ENCODE measurements at regions not wholly inside any gene's neighbourhood (a gene's known extent, or its start where the extent isn't known, plus 50 kb on each side); places are given as distances from the start of the nearest gene placed in this dataset.

DNA sequence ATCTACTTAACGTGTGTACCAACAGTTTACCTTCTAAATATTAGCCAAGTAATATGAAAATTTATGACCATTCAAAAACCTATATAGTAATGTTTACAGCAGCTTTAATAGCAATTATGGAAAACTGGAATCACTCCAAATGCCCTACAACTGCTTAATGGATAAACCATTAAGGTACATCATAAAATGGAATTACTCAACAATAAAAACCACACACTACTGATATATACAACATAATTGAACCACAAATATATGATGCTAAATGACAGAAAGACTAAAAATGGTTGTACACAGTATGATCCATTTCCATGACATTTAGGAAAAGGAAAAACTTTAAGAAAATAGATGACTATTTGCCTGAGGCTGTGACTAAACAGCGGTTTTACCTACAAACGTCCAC is 467.1 kb upstream of the EPHA6 start:
- TF ChIP-seq, protein P1, sequence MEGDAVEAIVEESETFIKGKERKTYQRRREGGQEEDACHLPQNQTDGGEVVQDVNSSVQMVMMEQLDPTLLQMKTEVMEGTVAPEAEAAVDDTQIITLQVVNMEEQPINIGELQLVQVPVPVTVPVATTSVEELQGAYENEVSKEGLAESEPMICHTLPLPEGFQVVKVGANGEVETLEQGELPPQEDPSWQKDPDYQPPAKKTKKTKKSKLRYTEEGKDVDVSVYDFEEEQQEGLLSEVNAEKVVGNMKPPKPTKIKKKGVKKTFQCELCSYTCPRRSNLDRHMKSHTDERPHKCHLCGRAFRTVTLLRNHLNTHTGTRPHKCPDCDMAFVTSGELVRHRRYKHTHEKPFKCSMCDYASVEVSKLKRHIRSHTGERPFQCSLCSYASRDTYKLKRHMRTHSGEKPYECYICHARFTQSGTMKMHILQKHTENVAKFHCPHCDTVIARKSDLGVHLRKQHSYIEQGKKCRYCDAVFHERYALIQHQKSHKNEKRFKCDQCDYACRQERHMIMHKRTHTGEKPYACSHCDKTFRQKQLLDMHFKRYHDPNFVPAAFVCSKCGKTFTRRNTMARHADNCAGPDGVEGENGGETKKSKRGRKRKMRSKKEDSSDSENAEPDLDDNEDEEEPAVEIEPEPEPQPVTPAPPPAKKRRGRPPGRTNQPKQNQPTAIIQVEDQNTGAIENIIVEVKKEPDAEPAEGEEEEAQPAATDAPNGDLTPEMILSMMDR (IDR thresholded peaks at IDR 0.05 in 8 of 11, conservative IDR thresholded peaks at IDR 0.05 in 3 of 11): no peak
- no peak for TF ChIP-seq POLR2AphosphoS5 (IDR thresholded peaks at IDR 0.05)

All from spleen (tissue), 7 donors.